GM21619 (cell line): ENCODE measurements at regions not wholly inside any gene's neighbourhood (a gene's known extent, or its start where the extent isn't known, plus 50 kb on each side); places are given as distances from the start of the nearest gene placed in this dataset.
"Not testable (repeated sequence)": the region's sequence is repeated elsewhere in the genome, so short reads cannot be mapped to it uniquely, and the experiment has no call there.

ENCODE experiments used
- ATAC-seq: cut with Tn5 transposase; IDR thresholded peaks from one replicate; pipeline ENCODE4 v1.9.1; 2021; ENCODE audit not compliant: unreplicated experiment

- no peak for ATAC-seq
These were observed 106.3 kb upstream of the ARSJ start for GRCh38 chr4:114085611-114086345.

- ATAC-seq: no peak
These were observed 108.3 kb upstream of the ARSJ start for GRCh38 chr4:114087596-114088230.

GRCh38 chr4:114088481-114088880, 109.0 kb upstream of the ARSJ start:
- no peak for ATAC-seq

- ATAC-seq: no peak
These were observed 112.1 kb upstream of the ARSJ start for GRCh38 chr4:114091546-114091945.

- no peak for ATAC-seq
These were observed 113.8 kb upstream of the ARSJ start for GRCh38 chr4:114093221-114093715.

GRCh38 chr4:114100288-114101031, 121.0 kb upstream of the ARSJ start:
- ATAC-seq: no peak

- ATAC-seq: no peak
These were observed 124.5 kb upstream of the ARSJ start for GRCh38 chr4:114103908-114104307.

- ATAC-seq: no peak
These were observed 129.4 kb upstream of the ARSJ start for GRCh38 chr4:114108869-114109268.

- no peak for ATAC-seq
These were observed 130.3 kb upstream of the ARSJ start for GRCh38 chr4:114109776-114110175.

GRCh38 chr4:114115526-114115925, 136.1 kb upstream of the ARSJ start:
- no peak for ATAC-seq

GRCh38 chr4:114116861-114117260, 137.4 kb upstream of the ARSJ start:
- no peak for ATAC-seq

- ATAC-seq: no peak
These were observed 141.8 kb upstream of the ARSJ start for GRCh38 chr4:114121221-114121620.

- ATAC-seq: no peak
These were observed 152.8 kb upstream of the ARSJ start for GRCh38 chr4:114132199-114132598.

GRCh38 chr4:114132830-114133229, 153.4 kb upstream of the ARSJ start:
- no peak for ATAC-seq

- no peak for ATAC-seq
These were observed 156.6 kb upstream of the ARSJ start for GRCh38 chr4:114136069-114136468.

GRCh38 chr4:114137984-114138383, 158.5 kb upstream of the ARSJ start:
- no peak for ATAC-seq

- no peak for ATAC-seq
These were observed 167.6 kb upstream of the ARSJ start for GRCh38 chr4:114146947-114147618.

GRCh38 chr4:114147619-114148208, 168.3 kb upstream of the ARSJ start:
- not testable (repeated sequence) for ATAC-seq

GRCh38 chr4:114148372-114149070, 169.1 kb upstream of the ARSJ start:
- not testable (repeated sequence) for ATAC-seq

GRCh38 chr4:114156371-114156770, 176.9 kb upstream of the ARSJ start:
- no peak for ATAC-seq
